HG02970 (cell line): ENCODE measurements at regions not wholly inside any gene's neighbourhood (a gene's known extent, or its start where the extent isn't known, plus 50 kb on each side); places are given as distances from the start of the nearest gene placed in this dataset.

Experiments
- ATAC-seq: cut with Tn5 transposase; IDR thresholded peaks from one replicate; pipeline ENCODE4 v1.9.1; 2021; ENCODE audit warnings: mild to moderate bottlenecking, moderate library complexity, moderate number of reproducible peaks; ENCODE audit not compliant: unreplicated experiment, low FRiP score

GRCh38 chr6:101202867-101203374, 190.6 kb upstream of the GRIK2 start:
- no peak for ATAC-seq

GRCh38 chr6:101203664-101204063, 189.8 kb upstream of the GRIK2 start:
- ATAC-seq: no peak

- no peak for ATAC-seq
Measured at GRCh38 chr6:101208152-101208551, 185.4 kb upstream of the GRIK2 start.

GRCh38 chr6:101212640-101213039, 180.9 kb upstream of the GRIK2 start:
- no peak for ATAC-seq

- no peak for ATAC-seq
Measured at GRCh38 chr6:101222007-101222406, 171.5 kb upstream of the GRIK2 start.

- ATAC-seq: no peak
Measured at GRCh38 chr6:101224751-101225150, 168.8 kb upstream of the GRIK2 start.

- ATAC-seq: no peak
Measured at GRCh38 chr6:101226677-101227135, 166.8 kb upstream of the GRIK2 start.

- ATAC-seq: no peak
Measured at GRCh38 chr6:101230866-101231265, 162.6 kb upstream of the GRIK2 start.

- no peak for ATAC-seq
Measured at GRCh38 chr6:101231606-101232235, 161.8 kb upstream of the GRIK2 start.

- ATAC-seq: no peak
Measured at GRCh38 chr6:101232961-101233360, 160.5 kb upstream of the GRIK2 start.

GRCh38 chr6:101236709-101237108, 156.8 kb upstream of the GRIK2 start:
- no peak for ATAC-seq

- ATAC-seq: no peak
Measured at GRCh38 chr6:101241442-101241841, 152.1 kb upstream of the GRIK2 start.

GRCh38 chr6:101249470-101249869, 144.0 kb upstream of the GRIK2 start:
- ATAC-seq: no peak

- ATAC-seq: no peak
Measured at GRCh38 chr6:101257163-101257562, 136.3 kb upstream of the GRIK2 start.

GRCh38 chr6:101259505-101259904, 134.0 kb upstream of the GRIK2 start:
- no peak for ATAC-seq

GRCh38 chr6:101263596-101263995, 129.9 kb upstream of the GRIK2 start:
- ATAC-seq: no peak

- no peak for ATAC-seq
Measured at GRCh38 chr6:101266063-101266462, 127.4 kb upstream of the GRIK2 start.

GRCh38 chr6:101268541-101268940, 125.0 kb upstream of the GRIK2 start:
- ATAC-seq: no peak

- ATAC-seq: no peak
Measured at GRCh38 chr6:101275251-101275650, 118.3 kb upstream of the GRIK2 start.

GRCh38 chr6:101276066-101276465, 117.4 kb upstream of the GRIK2 start:
- ATAC-seq: no peak

GRCh38 chr6:101279410-101279809, 114.1 kb upstream of the GRIK2 start:
- no peak for ATAC-seq

- ATAC-seq: no peak
Measured at GRCh38 chr6:101281266-101281665, 112.2 kb upstream of the GRIK2 start.

- no peak for ATAC-seq
Measured at GRCh38 chr6:101284131-101284530, 109.4 kb upstream of the GRIK2 start.
